Ovary (tissue), 7 donors: ENCODE measurements at regions not wholly inside any gene's neighbourhood (a gene's known extent, or its start where the extent isn't known, plus 50 kb on each side); places are given as distances from the start of the nearest gene placed in this dataset.

Experiments used
- DNase-seq, 5 donors: peaks; one replicate each; pipeline ENCODE4 v3.0.0-alpha.2; 2019 to 2020
- H3K27ac ChIP-seq, 2 donors: fragments of 200-600 bp; one replicate each; pipeline versions ENCODE4 v1.5.1 to v1.8.0; 2019 to 2022
- H3K27me3 ChIP-seq: fragments of 200-600 bp; one replicate; pipeline ENCODE4 v1.8.0; 2022
- H3K36me3 ChIP-seq: fragments of 200-600 bp; sonication (generic); one replicate; pipeline ENCODE4 v1.5.1; 2019
- H3K4me1 ChIP-seq: one replicate; pipeline ENCODE4 v1.8.1; 2013; ENCODE audit warnings: mild to moderate bottlenecking, moderate library complexity; ENCODE audit not compliant: insufficient read depth
- H3K4me3 ChIP-seq: fragments of 200-600 bp; sonication (generic); one replicate; pipeline ENCODE4 v1.5.1; 2017
- H3K9me3 ChIP-seq, 2 donors: fragments of 200-600 bp in 1 of 2; sonication (generic) in 1 of 2; one replicate each; pipeline versions ENCODE4 v1.5.1 to v1.8.1; 2013 to 2019; ENCODE audit warnings: mild to moderate bottlenecking in 1 of 2, moderate library complexity in 1 of 2
- CTCF ChIP-seq, 3 donors: fragments of 450-650 bp in 2 of 3; fragments of 200-600 bp in 1 of 3; IDR thresholded peaks; one replicate each; pipeline versions ENCODE4 v1.5.1 to v1.8.0; 2016 to 2022; ENCODE audit warnings: antibody characterized with exemption in 3 of 3, mild to moderate bottlenecking in 1 of 3
- EP300 ChIP-seq: sonication (generic); formaldehyde crosslinking; IDR thresholded peaks from one replicate; pipeline ENCODE4 v1.6.1; 2017; ENCODE audit warnings: antibody characterized with exemption
- POLR2A ChIP-seq: fragments of 450-650 bp; IDR thresholded peaks from one replicate; pipeline ENCODE4 v1.6.1; 2017; ENCODE audit warnings: antibody characterized with exemption, mild to moderate bottlenecking, moderate library complexity
- WGBS, 3 donors: extraction: QIAGEN DNeasy Blood & Tissue Kit in 1 of 3; methylation state at CpG; one replicate each; pipeline versions ENCODE4 v1.1.5 to v1.1.7; 2013 to 2017; 5-methylcytosine and 5-hydroxymethylcytosine counted together
- intact Hi-C, 4 donors: fragments of 100-400 bp; cut with DNase I; formaldehyde crosslinking; loops; one replicate each; pipeline versions ENCODE4 v1.11.0 to v1.15.1; 2022 to 2023
- donor health status: DM: no; HTN: no; CAD: no; lungs with moderate emphysema.
- donor health status: DM: no; HTN: no; CAD: no.
- donor health status: Bipolar disorder and iron deficiency.
- donor health status: DM: no; HTN: no; CAD: no.
- donor health status: DM: yes; HTN: yes; CAD: no.

- H3K36me3 ChIP-seq = no peaks in the 10 kb centered on the region
- no peak overlapping the region for H3K4me3 ChIP-seq
- H3K4me1 ChIP-seq = peaks cover 4% of the 10 kb centered on the region
- WGBS, 3 donors = 10 to 26% (median 17%) methylated on average over 4 of the region's 4 CpGs
- intact Hi-C loops = loop anchor here in 1 of 4 donors (10.0 kb wide), 1 partner anchor 214 kb away; no protein-coding TSS in a partner anchor
- no peaks in the 10 kb centered on the region for H3K27me3 ChIP-seq
- TF ChIP-seq EP300 (no peak), POLR2A (no peak), CTCF (IDR thresholded peaks at IDR 0.05) (no peak)
- DNase-seq = no peak
- H3K9me3 ChIP-seq = no peaks in the 10 kb centered on the region
- H3K27ac ChIP-seq = no peak overlapping the region
These were observed 406.3 kb downstream of the ETS1 start for GRCh38 chr11:128181088-128181480.

GRCh38 chr11:128180441-128181087 lies 406.8 kb downstream of the ETS1 start:
- Histone ChIP-seq H3K9me3 (no peaks in the 10 kb centered on the region), H3K4me3 (no peak overlapping the region), H3K27ac (no peak overlapping the region), H3K36me3 (no peaks in the 10 kb centered on the region), H3K4me1 (peaks cover 4% of the 10 kb centered on the region), H3K27me3 (no peaks in the 10 kb centered on the region)
- TF ChIP-seq EP300 = no peak
- TF ChIP-seq POLR2A = no peak
- TF ChIP-seq CTCF (IDR thresholded peaks at IDR 0.05) = no peak
- intact Hi-C loops = loop anchor here in 1 of 4 donors (10.0 kb wide), 1 partner anchor 214 kb away; no protein-coding TSS in a partner anchor
- WGBS, 3 donors = 66 to 68% (median 67%) methylated on average over 5 of the region's 5 CpGs
- DNase-seq = no peak

GRCh38 chr11:128179512-128179911 lies 407.8 kb downstream of the ETS1 start:
- 78 to 86% (median 80%) methylated on average over 1 of the region's 1 CpG for WGBS, 3 donors
- no peak overlapping the region for H3K4me3 ChIP-seq
- H3K27ac ChIP-seq = no peak overlapping the region
- intact Hi-C loops = loop anchor here in 2 of 4 donors (10.0 kb wide), 3 partner anchors 95 to 655 kb away; no protein-coding TSS in a partner anchor
- no peak for TF ChIP-seq CTCF (IDR thresholded peaks at IDR 0.05)
- no peak for TF ChIP-seq POLR2A
- no peak for TF ChIP-seq EP300
- no peaks in the 10 kb centered on the region for H3K9me3 ChIP-seq
- H3K36me3 ChIP-seq = no peaks in the 10 kb centered on the region
- no peak for DNase-seq
- peaks cover 4% of the 10 kb centered on the region for H3K4me1 ChIP-seq
- no peaks in the 10 kb centered on the region for H3K27me3 ChIP-seq

GRCh38 chr11:128179039-128179438 lies 408.3 kb downstream of the ETS1 start:
- Histone ChIP-seq H3K36me3 (no peaks in the 10 kb centered on the region), H3K27me3 (no peaks in the 10 kb centered on the region), H3K4me1 (peaks cover 4% of the 10 kb centered on the region), H3K9me3 (no peaks in the 10 kb centered on the region), H3K27ac (no peak overlapping the region), H3K4me3 (no peak overlapping the region)
- intact Hi-C loops = loop anchor here in 2 of 4 donors (10.0 kb wide), 3 partner anchors 96 to 656 kb away; no protein-coding TSS in a partner anchor
- no peak for DNase-seq
- TF ChIP-seq EP300 (no peak), CTCF (IDR thresholded peaks at IDR 0.05) (no peak), POLR2A (no peak)
- WGBS, 3 donors = 72 to 75% (median 73%) methylated on average over 2 of the region's 2 CpGs
